Stimulated activated CD4-positive, alpha-beta T cell treated with anti-CD3 and anti-CD28 coated beads, Interleukin-1b, Interleukin-23, amount 100 ng/mL, for 4 hours (primary cell): ENCODE measurements at regions not wholly inside any gene's neighbourhood (a gene's known extent, or its start where the extent isn't known, plus 50 kb on each side); places are given as distances from the start of the nearest gene placed in this dataset.

ENCODE experiments used
- DNase-seq, 2 donors: peaks; one replicate each; pipeline ENCODE4 v3.0.0-alpha.2; 2020; ENCODE audit warnings: low read depth in 2 of 2

- no peak for DNase-seq
These were observed 241.3 kb upstream of the UBE2E3 start for GRCh38 chr2:180739070-180739469.

GRCh38 chr2:180735799-180736198 lies 244.6 kb upstream of the UBE2E3 start:
- no peak for DNase-seq

- no peak for DNase-seq
These were observed 246.0 kb upstream of the UBE2E3 start for GRCh38 chr2:180734382-180734781.

GRCh38 chr2:180733330-180733729 lies 247.1 kb upstream of the UBE2E3 start:
- DNase-seq: no peak

DNA sequence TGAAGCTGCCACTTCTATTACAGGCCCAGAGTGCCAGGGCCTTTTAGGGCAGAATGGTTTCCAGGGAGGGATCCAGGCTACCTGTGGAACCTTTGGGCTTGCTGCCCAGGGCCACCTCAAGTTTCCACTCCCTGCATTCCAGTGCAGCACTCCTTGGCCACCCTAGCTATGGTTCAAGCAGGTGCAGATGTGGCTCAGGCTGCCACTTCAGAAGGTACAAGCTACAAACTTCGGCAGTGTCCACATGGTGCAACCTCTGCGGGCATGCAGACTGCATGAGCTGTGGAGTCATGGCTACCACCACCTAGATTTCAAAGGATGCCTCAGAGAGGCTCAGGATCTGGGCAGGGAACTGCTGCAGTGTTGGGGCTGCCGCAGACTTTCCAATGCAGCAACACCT lies 248.1 kb upstream of the UBE2E3 start:
- no peak for DNase-seq

DNA sequence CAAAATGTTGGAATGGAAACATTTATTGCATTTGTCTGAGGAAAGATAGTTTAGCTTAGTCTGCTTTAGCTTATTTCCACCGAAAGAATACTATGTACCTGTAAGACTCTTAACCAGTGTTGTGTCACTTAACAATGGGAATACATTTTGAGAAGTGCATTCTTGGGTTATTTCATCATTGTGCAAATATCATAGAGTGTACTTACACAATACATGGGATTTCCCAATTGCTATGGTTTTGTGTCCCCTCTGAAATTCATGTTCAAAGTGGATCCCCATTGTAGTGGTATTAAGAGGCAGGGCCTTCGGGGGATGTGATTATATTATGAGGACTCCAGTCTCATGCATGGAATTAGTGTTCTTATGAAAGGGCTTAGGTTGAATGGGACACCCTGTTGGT lies 249.4 kb upstream of the UBE2E3 start:
- no peak for DNase-seq

DNA sequence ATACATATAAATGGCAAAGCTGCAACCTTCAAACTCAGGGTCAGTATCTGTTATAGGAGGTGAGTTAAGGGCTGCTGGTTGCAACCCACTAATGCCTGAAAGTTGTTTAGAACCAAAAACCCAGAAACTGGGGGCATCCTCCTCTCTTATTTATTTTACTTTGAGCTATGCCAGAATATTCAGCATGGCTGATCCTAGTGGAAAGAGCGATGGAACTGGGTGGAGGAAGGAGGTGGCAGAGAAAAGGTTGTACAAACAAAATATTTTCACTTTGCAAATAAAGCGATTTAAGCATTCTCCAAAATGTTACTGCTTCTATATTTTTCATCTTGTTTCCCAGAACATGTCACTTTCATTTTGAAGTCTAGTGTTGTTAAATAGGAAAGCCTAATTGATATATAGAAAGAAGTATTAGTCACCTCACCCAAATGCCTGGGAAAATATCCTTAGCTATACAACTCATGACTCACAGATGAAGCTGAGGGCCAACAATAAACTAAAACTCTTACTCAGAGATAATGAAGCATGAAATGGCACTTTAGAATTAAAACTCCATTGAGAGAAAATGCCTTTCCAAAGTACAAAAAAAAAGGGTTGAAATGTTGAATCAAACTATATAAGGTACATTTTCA lies 251.4 kb upstream of the UBE2E3 start:
- DNase-seq: no peak

- DNase-seq: no peak
These were observed 256.7 kb upstream of the UBE2E3 start for GRCh38 chr2:180723712-180724111.

- no peak for DNase-seq
These were observed 257.7 kb upstream of the UBE2E3 start for GRCh38 chr2:180722551-180723239.

- no peak for DNase-seq
These were observed 259.6 kb upstream of the UBE2E3 start for GRCh38 chr2:180720829-180721228.

DNA sequence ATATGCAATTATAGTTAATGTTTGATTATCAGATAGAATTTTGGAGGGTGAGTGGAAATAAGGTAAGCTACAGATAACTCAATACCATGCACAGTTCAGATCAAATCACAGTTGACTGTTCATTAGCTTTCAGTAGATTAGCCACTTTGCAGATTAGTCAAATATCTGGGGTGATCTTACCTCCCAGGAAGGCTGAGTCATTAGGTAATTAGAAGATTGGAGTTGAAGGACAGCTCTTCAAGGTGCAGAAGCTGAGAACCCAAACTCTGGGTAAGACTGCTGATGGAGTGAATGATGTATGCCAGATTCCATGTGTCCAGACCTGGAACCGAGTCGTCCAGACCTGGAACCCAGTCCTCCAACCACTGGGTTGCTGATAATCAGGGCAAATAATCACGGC lies 262.8 kb upstream of the UBE2E3 start:
- no peak for DNase-seq

GRCh38 chr2:180716186-180717180 lies 263.9 kb upstream of the UBE2E3 start:
- DNase-seq: no peak

GRCh38 chr2:180715044-180715443 lies 265.4 kb upstream of the UBE2E3 start:
- no peak for DNase-seq

- DNase-seq: no peak
These were observed 270.8 kb upstream of the UBE2E3 start for GRCh38 chr2:180709392-180710145.

GRCh38 chr2:180707884-180708205 lies 272.6 kb upstream of the UBE2E3 start:
- no peak for DNase-seq

- DNase-seq: no peak
These were observed 273.1 kb upstream of the UBE2E3 start for GRCh38 chr2:180707175-180707883.

GRCh38 chr2:180706694-180707093 lies 273.7 kb upstream of the UBE2E3 start:
- DNase-seq: no peak

- DNase-seq: no peak
These were observed 274.9 kb upstream of the UBE2E3 start for GRCh38 chr2:180705551-180705950.

DNA sequence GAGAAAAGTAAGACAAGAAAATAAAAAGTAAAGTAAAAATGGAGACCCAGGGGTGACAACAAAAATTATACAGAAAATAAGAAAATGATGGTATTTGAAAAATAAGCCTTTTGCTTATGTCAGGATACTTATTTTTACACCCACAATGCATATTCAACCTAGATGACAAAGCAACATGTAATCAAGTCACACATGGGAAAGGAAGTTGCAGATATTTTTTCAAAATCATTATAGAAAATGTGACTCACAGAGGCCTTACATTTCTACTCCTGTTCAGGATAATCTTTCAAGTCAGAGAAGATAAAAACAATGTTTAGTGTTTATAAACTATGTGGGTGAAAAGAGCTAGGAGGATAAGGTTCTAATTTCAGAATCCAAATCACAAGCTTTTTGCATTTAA lies 275.3 kb upstream of the UBE2E3 start:
- DNase-seq: no peak

DNA sequence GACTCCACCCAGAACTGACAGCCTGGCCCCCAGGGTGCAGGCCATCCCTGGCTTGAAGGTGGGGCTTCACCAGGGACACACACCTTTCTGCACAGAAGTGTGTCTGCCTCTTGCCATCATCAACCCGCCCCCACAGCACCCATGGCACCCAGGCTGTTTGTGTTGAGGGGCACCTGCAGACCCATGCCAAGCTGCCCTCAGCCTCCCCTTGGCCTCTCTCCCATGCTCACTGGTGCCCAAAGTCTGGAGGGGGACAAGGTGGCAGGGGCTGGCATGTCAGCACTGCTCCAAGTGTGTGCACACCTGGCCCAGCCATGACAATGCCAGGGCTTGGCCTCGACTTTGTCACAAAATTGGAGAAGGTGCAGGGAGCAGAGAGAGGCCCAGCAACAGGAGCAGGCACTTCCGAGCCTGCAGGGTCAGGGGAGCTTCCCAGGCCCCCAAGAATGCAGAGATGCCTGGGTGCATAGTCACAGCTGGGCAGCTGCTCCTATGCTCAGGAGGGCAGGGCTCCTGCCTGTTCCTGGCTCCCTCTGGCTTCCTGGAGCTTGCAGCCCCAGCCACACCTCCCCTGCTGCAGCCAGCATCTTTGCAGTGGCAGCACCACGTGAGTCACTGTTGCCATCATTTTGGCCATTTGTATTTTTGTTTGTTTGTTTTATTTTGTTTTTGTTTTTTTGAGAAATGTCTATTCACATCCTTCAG lies 280.6 kb upstream of the UBE2E3 start:
- no peak for DNase-seq

GRCh38 chr2:180698668-180699067 lies 281.7 kb upstream of the UBE2E3 start:
- DNase-seq: no peak
